ENCODE measurements at regions not wholly inside any gene's neighbourhood (a gene's known extent, or its start where the extent isn't known, plus 50 kb on each side); places are given as distances from the start of the nearest gene placed in this dataset.

DNA sequence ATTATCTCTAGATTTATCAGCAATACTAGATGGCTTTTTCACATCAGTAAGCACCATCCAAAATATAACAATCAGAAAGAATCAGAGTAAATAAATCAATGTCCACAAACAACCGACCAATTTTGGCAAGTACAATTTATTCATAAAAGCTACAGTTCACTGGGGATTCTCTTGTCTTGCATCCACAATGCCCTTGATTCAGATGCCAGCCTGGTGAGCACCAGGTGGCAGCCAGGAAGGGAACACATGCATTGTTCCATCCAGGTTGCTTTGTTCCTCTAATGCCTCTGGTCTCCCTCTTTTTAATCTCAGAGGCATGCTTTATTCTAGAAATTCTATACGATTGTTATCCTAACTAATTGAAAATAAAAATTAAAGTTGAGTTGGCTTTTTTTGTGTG is 242.1 kb upstream of the KIRREL3 start:
- DNase-seq, result peak; percentile 6

DNA sequence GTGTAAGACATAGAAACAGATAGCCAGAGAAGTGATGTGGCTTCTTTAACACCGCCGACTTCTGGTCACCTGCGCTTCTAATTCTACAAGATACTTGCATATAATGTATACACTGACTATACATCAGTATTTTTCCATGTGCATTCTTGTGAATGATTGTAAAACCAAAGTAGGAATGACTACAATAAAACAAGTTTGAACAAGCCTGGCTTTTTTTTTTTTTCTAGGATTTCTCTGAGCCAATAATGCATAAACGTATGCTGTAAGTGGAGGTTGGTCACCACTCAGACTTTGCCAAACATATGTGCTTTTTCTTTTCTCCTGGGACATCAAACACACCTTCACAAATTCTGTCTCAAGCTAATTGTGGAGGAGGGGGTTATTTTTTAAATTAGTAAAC is 237.8 kb upstream of the KIRREL3 start:
- peak; percentile 58 for DNase-seq

DNA sequence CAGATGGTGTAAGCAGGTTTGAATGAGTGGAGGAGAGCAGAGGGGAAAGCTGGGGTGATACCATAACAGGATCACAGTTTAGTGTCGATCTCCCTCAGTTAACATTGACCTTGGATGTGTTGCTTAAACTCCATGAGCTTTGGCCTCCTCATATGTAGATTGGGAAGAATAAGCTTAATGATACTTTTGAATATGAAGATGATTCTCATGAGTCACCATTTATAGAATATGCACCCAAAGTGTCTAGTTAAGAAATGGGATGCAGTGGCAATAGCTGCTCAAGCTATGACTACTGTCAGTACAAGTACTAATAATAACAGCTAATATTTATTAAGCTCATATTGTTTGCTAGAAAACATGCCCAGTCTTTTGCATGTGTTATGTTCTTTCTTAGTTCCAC is 236.2 kb upstream of the KIRREL3 start:
- peak; percentile 10 for DNase-seq

DNA sequence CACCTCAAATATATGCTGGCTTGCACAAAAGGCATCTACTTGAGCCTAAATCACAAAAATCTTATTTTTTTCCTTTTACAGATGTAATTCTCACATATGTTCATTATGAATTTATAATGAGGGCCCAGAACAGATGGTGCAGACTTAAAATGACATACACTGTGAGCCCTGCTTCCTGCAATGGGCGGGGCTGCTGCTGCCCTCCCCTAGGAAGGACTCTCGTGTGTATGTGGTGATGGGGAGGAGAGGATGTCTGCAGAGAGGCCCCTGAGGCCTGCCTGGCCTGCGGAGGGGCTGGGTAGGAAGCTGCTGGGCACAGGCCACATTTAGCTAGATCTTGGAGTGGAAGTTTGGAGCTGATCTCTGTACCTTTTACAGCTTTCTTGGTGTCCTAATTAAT is 233.4 kb upstream of the KIRREL3 start:
- peak; percentile 77 for DNase-seq

DNA sequence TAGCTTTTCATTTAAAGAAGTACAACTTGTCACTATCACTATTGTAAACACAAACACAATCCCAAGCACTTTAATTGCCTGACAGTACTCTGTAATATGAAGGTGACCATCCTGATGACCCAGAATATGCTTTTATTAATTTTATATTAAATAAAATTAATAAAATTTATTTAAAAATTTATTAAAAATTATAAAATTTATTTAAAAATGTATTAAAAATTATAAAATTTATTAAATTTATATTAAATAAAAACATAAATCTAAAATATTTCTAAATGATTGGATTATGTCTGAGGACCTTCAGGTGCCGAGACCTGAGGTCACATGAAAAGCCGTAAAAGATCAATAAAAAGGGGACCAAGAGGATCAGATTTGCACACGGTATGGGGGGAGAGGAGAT is 229.8 kb upstream of the KIRREL3 start:
- no peak for DNase-seq

DNA sequence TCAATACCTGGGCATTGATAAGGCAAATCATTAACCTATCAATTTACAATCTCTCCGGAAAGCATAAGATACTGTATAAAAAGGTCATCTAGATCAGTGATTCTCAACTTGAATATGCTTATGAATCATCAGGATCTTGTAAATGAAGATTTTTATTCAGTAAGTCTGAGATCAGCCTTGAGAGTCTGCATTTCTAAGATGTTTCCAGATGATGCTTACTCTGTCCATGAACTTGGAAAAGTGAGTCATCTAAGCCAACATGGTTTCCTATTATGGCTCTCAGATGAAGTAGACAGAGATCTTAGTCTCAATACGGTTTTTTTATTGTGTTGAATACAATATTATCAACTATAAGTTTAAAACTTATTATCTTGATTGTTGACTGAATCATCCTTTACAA is 226.4 kb upstream of the KIRREL3 start:
- DNase-seq, result no peak

DNA sequence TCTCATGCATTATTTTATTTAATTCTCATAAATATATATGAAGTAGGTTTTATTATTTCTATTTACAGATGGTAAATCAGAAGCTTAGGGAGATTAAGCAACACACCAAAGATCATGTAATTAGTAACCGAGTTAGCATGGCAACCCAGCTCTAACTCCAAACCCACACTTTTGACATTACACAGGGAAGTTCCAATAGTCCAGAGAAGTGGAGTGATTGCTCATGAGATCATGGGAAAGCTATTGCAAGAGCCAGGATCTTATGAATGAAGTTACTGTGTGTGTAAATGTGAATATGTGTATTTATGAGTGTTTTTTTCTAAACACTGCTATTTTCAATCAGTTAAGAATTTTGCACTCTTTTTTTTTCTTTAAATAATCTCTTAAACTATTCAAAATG is 225.8 kb upstream of the KIRREL3 start:
- DNase-seq, result no peak

DNA sequence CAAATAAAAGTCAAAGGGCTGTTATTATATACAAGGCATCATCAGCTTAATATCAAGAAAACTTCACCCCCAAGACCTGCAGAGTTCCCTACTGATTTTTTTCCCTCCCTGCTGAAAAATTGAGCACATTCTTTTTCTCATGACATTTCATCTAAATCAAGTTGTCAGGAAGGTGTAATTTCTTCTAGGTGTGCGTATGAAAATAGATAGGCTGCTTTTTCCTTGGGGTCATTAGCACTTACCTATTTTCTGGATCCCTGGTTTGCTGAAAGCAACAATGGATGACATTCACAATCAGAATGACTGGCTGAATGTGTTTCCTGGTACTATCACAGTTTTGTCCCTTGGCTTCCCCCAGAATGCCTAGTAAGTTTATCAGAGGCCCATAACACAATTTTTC is 225.0 kb upstream of the KIRREL3 start:
- no peak for DNase-seq

DNA sequence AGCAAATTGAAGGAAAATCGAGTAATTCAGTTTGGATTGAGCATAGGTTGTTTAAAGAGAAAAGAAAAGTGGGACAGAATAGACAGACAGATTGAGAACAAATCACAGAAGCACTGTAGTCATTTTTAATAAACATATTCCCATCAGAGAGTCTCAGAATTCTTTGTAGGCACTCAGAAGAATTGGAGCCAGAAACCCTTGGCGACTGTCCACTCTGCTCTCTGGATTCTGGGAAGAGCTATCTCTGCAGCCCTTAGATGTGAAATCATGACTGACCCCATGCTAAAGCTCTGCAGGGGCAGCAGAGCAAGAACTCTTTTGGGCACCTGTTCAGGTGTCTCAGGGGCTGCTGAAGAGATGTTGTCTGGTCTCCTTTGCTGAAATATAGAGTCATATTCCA is 223.7 kb upstream of the KIRREL3 start:
- DNase-seq, result no peak

DNA sequence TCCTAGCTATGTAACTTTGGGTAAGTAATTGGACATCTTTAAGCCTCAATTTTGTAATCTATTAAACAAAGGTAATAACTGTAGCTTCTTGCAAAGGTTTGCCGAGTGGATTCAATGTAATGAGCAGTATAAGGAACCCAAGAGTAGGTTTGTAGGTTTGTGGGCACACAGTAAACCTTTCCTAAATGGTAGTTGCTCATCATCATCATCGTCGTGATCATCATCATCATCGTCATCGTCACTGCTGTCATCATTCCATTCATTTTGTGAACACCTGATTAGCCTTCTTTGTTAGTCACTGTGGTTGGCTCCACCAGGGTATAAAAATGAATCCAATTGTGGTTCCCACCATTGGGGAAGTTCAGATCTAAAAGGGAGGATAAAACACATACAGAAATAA is 223.1 kb upstream of the KIRREL3 start:
- no peak for DNase-seq

DNA sequence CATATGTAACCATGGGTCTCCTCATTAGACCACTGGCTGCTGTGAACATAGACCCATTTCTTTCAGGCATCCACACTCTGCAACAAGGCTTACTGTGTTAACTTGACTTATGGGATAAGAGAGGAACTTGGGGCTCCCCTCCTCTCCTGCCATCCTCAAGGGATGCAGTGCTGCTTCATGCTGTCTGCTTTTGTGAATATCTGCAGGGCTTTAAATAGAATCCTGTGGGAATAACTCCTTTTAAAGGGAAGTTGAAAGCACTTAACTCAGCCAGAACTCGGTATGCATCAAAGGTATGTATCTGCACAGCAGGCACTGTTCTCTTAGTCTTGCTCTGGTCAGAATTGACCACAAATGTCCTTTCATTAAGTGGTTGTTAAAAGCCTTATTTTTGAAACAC is 222.5 kb upstream of the KIRREL3 start:
- DNase-seq, result no peak

DNA sequence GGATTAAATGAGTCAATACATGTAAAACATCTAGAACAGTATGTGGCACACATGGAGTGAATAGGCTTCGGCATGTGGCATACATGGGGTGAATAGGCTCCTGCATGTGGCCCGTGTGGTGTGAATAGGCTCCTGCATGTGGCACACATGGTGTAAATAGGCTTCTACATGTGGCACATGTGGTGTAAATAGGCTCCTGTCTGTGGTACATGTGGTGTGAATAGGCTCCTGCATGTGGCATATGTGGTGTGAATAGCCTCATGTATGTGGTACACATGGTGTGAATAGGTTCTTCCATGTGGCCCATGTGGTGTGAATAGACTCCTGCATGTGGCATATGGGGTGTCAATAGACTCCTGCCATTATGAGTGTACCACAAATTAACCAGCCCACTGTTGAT is 219.1 kb upstream of the KIRREL3 start:
- DNase-seq, result no peak

DNA sequence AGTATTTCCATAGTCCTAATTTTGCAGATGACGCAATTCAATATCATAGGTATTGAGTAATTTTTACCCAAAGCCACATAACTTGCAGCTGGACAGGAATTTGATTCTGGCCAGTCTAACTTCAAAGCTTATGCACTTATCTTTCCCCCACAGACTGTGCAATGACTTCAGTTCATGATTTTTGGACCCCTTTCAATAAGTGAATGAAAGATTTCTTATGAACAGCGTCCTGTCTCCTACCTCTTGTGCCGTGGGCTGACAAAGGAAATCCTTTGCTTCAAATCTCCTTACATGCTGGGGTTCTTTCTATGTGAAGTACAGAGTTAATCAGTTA is 217.7 kb upstream of the KIRREL3 start:
- DNase-seq, result no peak

DNA sequence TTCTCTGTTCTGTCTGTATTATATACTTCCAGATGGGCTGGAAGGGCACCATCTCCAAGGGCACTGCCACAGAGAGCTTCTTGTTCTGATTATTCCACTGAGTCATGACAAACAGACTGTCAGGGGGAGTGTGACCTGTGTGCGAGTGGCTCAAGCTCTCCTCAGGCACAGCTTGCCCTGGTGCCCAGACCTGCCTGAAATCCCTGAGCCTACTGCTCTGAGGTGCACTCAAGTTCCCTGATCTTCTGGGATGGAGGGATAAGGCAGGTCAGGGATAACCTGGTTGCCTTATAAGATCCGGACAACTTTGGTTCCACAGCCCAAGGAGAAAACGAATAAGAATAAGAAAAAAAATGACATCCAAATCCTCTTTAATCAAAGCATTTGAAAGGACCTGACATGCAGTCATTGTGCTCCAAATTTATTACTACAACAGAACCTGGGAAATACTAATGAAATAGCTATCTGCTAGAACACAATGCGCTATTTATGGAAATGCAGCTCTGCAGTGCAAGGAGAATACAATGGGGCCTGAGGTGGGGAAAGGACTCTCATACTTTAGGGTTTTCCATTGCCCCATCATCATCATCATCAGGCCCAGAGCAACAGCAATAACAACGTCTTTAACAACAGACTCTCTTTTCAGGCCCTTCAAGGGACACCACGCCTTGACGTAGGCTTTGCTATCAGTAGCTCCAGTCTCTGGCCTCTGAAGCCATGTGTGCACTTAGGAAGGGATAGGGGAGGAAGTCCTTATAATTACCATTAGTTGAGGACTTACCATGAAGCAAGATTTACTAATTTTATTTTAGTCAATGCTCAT is 217.1 kb upstream of the KIRREL3 start:
- no peak for DNase-seq

DNA sequence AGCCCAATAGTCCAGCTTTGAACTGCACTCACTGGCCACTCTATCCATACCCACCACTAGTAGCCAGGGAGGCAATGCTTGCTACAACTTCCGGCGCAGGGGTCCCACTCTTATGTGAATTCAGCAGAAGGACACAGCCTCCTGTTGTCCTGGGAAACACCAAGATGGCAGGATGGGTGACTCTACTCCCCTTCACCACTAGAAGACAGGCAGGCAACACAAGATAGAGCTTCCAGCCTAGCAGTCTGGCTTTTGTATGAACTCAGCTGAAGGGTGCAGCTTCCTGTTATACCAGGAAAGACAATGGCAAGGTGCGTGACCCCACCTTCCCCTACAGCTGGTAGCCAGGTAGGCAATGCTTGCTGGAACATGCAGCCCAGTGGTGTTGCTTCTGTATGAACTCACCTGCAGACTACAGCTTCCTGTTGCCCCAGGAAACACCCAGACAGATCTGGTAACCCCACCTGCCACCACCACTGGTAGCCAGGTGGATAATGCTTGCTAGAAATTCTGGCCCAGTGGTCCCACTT is 205.2 kb upstream of the KIRREL3 start:
- DNase-seq, result no peak

DNA sequence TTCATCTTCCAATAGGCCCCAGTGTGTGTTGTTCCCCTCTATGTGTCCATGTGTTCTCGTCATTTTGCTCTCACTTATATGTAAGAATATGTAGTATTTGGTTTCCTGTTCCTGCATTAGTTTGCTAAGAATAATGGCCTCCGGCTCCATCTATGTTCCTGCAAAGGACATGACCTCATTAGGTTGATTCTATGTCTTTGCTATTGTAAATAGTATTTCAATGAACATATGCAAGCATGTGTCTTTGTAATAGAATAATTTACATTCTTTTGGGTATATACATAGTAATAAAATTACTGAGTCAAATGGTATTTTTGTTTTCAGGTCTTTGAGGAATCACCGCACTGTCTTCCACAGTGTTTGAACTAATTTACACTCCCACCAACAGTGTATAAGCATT is 202.9 kb upstream of the KIRREL3 start:
- no peak for DNase-seq

DNA sequence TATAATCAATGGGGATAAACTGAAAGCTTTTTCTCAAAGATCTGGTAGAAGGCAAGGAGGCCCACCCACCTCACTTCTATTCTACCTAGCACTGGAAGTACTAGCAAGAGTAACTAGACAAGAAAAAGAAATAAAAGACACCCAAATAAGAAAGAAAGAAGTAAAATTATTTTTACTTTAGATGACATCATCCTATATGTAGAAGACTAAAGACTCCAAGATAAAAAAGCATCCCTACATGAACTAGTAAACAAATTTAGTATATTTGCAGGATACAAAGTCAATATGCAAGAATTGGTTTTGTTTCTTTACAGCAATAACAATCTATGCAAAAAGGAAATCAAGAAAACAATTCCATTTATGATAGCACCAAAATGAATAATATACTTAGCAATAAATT is 201.5 kb upstream of the KIRREL3 start:
- DNase-seq, result no peak

DNA sequence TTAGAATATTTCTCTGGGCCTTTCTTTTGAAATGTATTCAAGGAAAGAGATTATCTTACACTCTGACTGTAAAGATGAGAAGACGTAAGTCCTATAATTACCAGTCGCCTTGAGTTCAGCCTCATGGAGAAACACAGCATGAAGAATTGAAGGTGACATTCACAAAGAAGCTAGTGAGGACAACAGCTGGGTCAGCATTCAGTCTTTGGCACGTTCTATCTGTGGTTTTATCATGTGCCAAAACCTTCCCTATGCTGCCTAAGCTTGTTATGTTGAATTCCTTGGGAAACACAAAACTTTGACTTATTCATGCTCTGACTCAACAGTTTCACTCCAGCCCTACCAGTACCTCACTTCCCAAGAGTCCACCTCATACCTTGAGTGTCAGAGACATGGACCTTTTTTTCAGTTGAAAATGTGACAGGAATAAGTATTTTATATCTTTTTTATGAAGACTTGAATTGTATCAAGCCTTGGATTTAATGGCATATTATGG is 198.8 kb upstream of the KIRREL3 start:
- DNase-seq, result no peak

DNA sequence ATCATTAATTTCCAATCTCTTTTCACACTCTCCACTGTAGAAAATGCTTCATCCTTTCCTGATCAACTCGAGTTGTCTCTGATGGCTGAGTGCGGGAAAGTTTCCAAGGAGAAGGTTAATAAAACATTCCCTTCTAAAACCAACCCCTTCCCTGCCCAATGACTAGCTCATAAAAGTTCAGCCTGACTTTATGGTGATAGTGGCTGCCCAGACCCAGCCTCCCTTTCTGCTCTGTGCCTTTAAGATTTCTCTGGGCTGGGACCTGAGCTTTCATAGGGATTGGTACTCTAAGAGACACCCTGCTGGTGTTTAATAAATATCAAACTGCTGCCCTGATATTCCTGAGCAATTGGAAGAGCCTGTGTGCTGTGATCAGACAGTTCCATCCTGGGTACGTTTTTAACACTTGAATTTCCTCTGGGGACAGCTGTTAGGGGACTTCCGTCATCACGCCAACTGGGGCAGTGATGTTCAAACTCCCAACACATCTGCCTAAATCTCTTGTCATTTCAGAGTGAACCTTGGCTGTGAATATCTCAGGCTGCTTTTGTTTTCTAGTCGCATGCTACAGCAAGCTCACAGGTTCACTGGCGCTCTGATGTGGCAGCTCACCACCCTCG is 195.0 kb upstream of the KIRREL3 start:
- DNase-seq, result no peak

DNA sequence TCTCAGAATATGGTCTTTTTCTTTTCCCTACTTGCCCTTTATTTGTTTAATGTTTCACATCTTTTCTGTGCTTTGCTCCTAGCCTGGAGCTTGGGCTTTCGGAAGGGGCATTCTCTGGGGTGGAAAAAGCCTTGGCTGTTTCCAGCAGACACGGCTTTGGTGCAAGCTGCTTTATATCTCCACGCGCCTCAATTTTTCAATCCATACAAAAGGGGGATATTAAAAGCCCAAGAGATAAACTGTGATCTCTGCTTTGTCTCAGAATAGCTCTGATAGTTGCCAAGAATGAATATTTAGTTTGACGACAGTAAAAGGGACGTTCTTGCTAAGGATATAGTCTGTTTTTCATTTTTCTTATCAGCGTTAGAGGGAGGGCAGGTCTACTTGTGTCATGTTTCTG is 194.0 kb upstream of the KIRREL3 start:
- DNase-seq, result no peak

DNA sequence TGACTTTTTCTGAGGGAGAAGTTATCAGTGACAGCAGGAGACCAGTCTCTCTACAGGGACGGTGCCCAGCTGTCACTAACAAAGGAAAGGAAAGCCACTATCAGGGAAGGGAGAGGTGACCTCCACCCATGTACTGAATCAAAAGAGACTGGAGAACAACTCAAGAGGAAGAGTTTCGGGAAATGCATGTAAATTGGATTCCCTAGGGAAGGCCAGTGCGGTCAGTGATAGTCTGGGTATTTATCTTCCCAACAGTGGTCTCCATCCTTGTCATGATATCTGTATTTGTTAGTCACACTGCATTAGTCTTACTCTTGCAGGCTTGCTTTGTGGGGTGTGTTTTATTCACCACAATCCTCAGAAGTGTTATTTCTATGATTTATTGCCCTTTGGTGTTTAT is 193.4 kb upstream of the KIRREL3 start:
- no peak for DNase-seq

DNA sequence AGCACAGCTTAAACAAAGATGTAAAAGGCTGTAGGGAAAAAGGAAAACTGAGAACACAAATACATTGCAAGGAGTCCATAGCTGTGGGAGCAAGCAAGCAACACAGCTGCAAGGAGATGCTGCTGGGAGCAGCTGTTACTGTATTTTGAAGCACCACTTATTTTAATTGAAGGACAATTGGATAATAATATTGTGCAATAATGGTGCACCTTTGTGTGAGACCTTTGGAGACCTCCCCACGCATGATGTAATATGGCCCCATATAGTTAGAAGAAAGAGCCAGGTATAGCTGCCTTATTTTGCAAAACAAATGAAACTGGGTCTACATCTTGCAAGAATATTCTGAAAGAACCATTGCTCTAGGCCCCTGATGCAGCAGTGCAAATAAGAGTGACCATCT is 191.1 kb upstream of the KIRREL3 start:
- DNase-seq, result no peak

DNA sequence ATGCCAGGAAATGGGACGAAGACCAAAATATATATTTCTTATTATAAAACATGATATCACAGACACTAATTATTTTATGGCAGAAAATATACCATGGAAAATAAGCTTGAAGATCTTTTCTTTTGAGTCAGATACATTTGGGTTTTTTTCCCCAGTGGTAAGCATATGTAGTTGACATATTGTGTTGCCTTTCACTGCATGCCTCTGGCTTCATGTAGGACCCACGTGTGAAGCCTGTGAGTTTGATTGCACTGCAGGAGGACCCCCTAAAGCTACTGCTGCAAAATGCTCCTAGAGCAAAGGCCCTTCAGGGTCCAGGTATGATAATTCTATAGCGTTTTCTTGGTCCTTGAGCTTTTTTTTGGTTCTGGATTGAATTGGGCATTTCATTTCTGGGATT is 190.7 kb upstream of the KIRREL3 start:
- DNase-seq, result no peak

DNA sequence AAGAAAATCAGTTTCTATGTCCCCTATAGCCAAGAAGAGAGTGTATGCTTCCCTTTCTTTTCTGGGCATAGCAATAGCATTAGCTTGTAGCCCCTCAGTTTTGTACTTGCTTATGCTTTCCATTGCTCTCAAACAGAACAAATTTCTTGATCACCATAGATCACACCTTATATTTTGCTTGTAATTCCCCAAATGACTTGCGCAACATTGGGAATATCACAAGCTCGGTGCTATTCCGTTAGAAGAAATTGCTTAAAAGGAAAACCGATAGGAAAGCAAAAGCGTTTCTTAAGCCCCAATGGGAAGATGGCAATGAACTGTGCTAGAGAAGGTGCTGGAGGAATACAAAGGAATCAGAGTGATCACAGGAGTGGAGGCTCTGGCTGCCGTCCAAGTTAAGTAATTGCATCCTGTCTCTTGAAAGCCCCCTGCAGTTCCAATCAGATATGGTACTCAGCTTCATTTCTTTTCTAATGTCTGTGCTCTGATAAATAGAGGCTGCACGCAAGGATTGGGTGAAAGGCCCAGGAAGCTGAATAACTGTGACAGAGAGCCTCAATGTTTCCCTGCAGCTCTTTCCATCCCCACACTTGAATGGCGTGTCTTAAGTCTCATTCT is 182.1 kb upstream of the KIRREL3 start:
- DNase-seq, result peak; percentile 80

All from NCI-H2171 treated with DMSO at 0.1 percent for 48 hours (cell line).